HG02623 (cell line): ENCODE measurements at regions not wholly inside any gene's neighbourhood (a gene's known extent, or its start where the extent isn't known, plus 50 kb on each side); places are given as distances from the start of the nearest gene placed in this dataset.

Source experiments
- ATAC-seq: cut with Tn5 transposase; IDR thresholded peaks from one replicate; pipeline ENCODE4 v1.9.1; 2021; ENCODE audit warnings: moderate library complexity; ENCODE audit not compliant: unreplicated experiment

- ATAC-seq, result no peak
Measured at GRCh38 chr14:85788470-85789233, 258.7 kb downstream of the FLRT2 start.

- no peak for ATAC-seq
Measured at GRCh38 chr14:85766295-85766694, 236.4 kb downstream of the FLRT2 start.

GRCh38 chr14:85764822-85765221, 234.9 kb downstream of the FLRT2 start:
- ATAC-seq, result no peak

- no peak for ATAC-seq
Measured at GRCh38 chr14:85762526-85762925, 232.6 kb downstream of the FLRT2 start.

- no peak for ATAC-seq
Measured at GRCh38 chr14:85752175-85752574, 222.2 kb downstream of the FLRT2 start.

GRCh38 chr14:85744573-85744972, 214.6 kb downstream of the FLRT2 start:
- ATAC-seq, result no peak

GRCh38 chr14:85732031-85732430, 202.1 kb downstream of the FLRT2 start:
- ATAC-seq, result no peak

- no peak for ATAC-seq
Measured at GRCh38 chr14:85731186-85731585, 201.2 kb downstream of the FLRT2 start.

- no peak for ATAC-seq
Measured at GRCh38 chr14:85728476-85729065, 198.6 kb downstream of the FLRT2 start.

GRCh38 chr14:85714069-85714468, 184.1 kb downstream of the FLRT2 start:
- ATAC-seq, result no peak

GRCh38 chr14:85711620-85712019, 181.7 kb downstream of the FLRT2 start:
- ATAC-seq, result no peak
